HCT116 (cell line): ENCODE measurements at regions not wholly inside any gene's neighbourhood (a gene's known extent, or its start where the extent isn't known, plus 50 kb on each side); places are given as distances from the start of the nearest gene placed in this dataset.

ENCODE experiments used
- ATAC-seq: fragments of 200-7000 bp; cut with Tn5 transposase; 2 replicates; pipeline ENCODE4 v1.9.1; 2020; ENCODE audit warnings: mild to moderate bottlenecking, moderate library complexity
- BruUV-seq: library from RNA; stranded (reverse); fragments of 400-500 nt; replicated peaks from 2 replicates; lab custom pipeline; 2021; lab: Mats Ljungman, UMichigan
- CTCF ChIA-PET: fragments of 300-600 bp; sonication (Branson Sonifier 250); formaldehyde crosslinking; loops from one replicate; lab custom pipeline; 2021; ENCODE audit warnings: antibody characterized with exemption; lab: Charles Lee
- POLR2A ChIA-PET: fragments of 300-600, 350-600 bp; sonication (Branson Sonifier 250); formaldehyde crosslinking; loops from one replicate; lab custom pipeline; 2021; ENCODE audit warnings: antibody characterized with exemption; lab: Charles Lee
- RAD21 ChIA-PET, 2 experiments: fragments of 300-600 bp; sonication (Branson Sonifier 250); formaldehyde crosslinking; loops; one replicate each; lab custom pipeline; 2023; ENCODE audit warnings: low total read pairs in 2 of 2; ENCODE audit not compliant: uncharacterized antibody in 2 of 2, unreplicated experiment in 2 of 2, low non-redundant PET in 1 of 2; lab: Charles Lee
- DNase-seq: peaks from one replicate; pipeline ENCODE4 v3.0.0-alpha.2; 2010; ENCODE audit warnings: low read depth, low spot score
- H2AFZ ChIP-seq: fragments of 200-600 bp; shearing (Covaris generic), sonication (generic); 2 replicates; pipeline ENCODE4 v1.6.1; 2017; ENCODE audit warnings: low read depth, mixed run types, mixed read lengths, antibody characterized with exemption, low read length; ENCODE audit not compliant: poor library complexity, severe bottlenecking
- H3K27ac ChIP-seq: 2 replicates; pipeline ENCODE4 v1.5.1; 2012; ENCODE audit warnings: low read depth, low read length
- H3K27me3 ChIP-seq: fragments of 200-600 bp; sonication (generic); 2 replicates; pipeline ENCODE4 v1.6.1; 2016; ENCODE audit warnings: mixed run types, low read length, mixed read lengths; ENCODE audit not compliant: insufficient read depth
- H3K36me3 ChIP-seq, 2 experiments: fragments of 200-500 bp in 1 of 2; fragments of 200-600 bp in 1 of 2; sonication (Bioruptor generic) in 1 of 2; sonication (generic) in 1 of 2; 2 replicates each; pipeline versions ENCODE4 v1.5.1 to v1.6.1; 2014 to 2016; ENCODE audit warnings: low read length in 2 of 2, inconsistent platforms in 1 of 2, mixed read lengths in 1 of 2, mixed run types in 1 of 2; ENCODE audit not compliant: insufficient read depth in 2 of 2, control insufficient read depth in 1 of 2
- H3K4me1 ChIP-seq, 2 experiments: fragments of 200-600 bp in 1 of 2; sonication (generic) in 1 of 2; 2 replicates each; pipeline versions ENCODE4 v1.5.1 to v1.6.1; 2012 to 2017; ENCODE audit warnings: low read length in 2 of 2, inconsistent platforms in 1 of 2, mild to moderate bottlenecking in 1 of 2, mixed read lengths in 1 of 2, mixed run types in 1 of 2, moderate library complexity in 1 of 2; ENCODE audit not compliant: insufficient read depth in 2 of 2, control insufficient read depth in 1 of 2
- H3K4me2 ChIP-seq: fragments of 200-600 bp; sonication (generic); 2 replicates; pipeline ENCODE4 v1.6.1; 2017; ENCODE audit warnings: mixed run types, low read length, mixed read lengths
- H3K4me3 ChIP-seq, 2 experiments: fragments of 200-600 bp in 1 of 2; sonication (generic) in 1 of 2; replicated peaks in 1 of 2; 2 replicates each; pipeline ENCODE4 v1.5.1; 2011 to 2016; ENCODE audit warnings: low read length in 2 of 2, control low read depth in 1 of 2, low read depth in 1 of 2, mild to moderate bottlenecking in 1 of 2, mixed read lengths in 1 of 2, mixed run types in 1 of 2
- H3K79me2 ChIP-seq: fragments of 200-600 bp; sonication (generic); 2 replicates; pipeline ENCODE4 v1.6.1; 2017; ENCODE audit warnings: mild to moderate bottlenecking, mixed run types, low read length, moderate library complexity, mixed read lengths; ENCODE audit not compliant: insufficient read depth
- H3K9ac ChIP-seq: fragments of 200-600 bp; sonication (generic); 2 replicates; pipeline ENCODE4 v1.6.1; 2016; ENCODE audit warnings: low read length, mixed read lengths
- H3K9me2 ChIP-seq: fragments of 200-600 bp; sonication (generic), shearing (Covaris generic); 2 replicates; pipeline ENCODE4 v1.6.1; 2017; ENCODE audit warnings: mixed run types, mild to moderate bottlenecking, moderate library complexity; ENCODE audit not compliant: insufficient read depth
- H3K9me3 ChIP-seq, 2 experiments: fragments of 200-500 bp in 1 of 2; fragments of 200-600 bp in 1 of 2; sonication (Bioruptor generic) in 1 of 2; sonication (generic) in 1 of 2; 2 replicates each; pipeline ENCODE4 v1.6.1; 2014 to 2017; ENCODE audit warnings: low read length in 2 of 2, mixed read lengths in 2 of 2, inconsistent platforms in 1 of 2, low read depth in 1 of 2, mild to moderate bottlenecking in 1 of 2, mixed run types in 1 of 2, moderate library complexity in 1 of 2; ENCODE audit not compliant: control insufficient read depth in 1 of 2, insufficient read depth in 1 of 2
- H4K20me1 ChIP-seq: fragments of 200-600 bp; sonication (generic), shearing (Covaris generic); 2 replicates; pipeline ENCODE4 v1.6.1; 2017; ENCODE audit warnings: mixed run types, mild to moderate bottlenecking, moderate library complexity; ENCODE audit not compliant: insufficient read depth
- CBX3 ChIP-seq: IDR thresholded peaks from 2 replicates; pipeline ENCODE4 v1.6.1; 2012; ENCODE audit warnings: low read depth
- EGR1 ChIP-seq: IDR thresholded peaks from 2 replicates; pipeline ENCODE4 v1.6.1; 2012; ENCODE audit warnings: low read depth
- ELF1 ChIP-seq: IDR thresholded peaks from 2 replicates; pipeline ENCODE4 v1.6.1; 2012; ENCODE audit warnings: low read depth, borderline replicate concordance
- EZH2phosphoT487 ChIP-seq: fragments of 200-600 bp; IDR thresholded peaks from 2 replicates; pipeline ENCODE4 v1.6.1; 2018; ENCODE audit warnings: antibody characterized with exemption, borderline replicate concordance
- FOSL1 ChIP-seq: IDR thresholded peaks from 2 replicates; pipeline ENCODE4 v1.6.1; 2012; ENCODE audit warnings: low read depth
- JUND ChIP-seq: IDR thresholded peaks from 2 replicates; pipeline ENCODE4 v1.6.1; 2012
- POLR2AphosphoS5 ChIP-seq: IDR thresholded peaks from 2 replicates; pipeline ENCODE4 v1.6.1; 2011; ENCODE audit warnings: mild to moderate bottlenecking, low read depth, low read length, moderate library complexity
- RAD21 ChIP-seq: IDR thresholded peaks from 2 replicates; pipeline ENCODE4 v1.6.1; 2012; ENCODE audit warnings: low read depth, mild to moderate bottlenecking
- SP1 ChIP-seq: IDR thresholded peaks from 2 replicates; pipeline ENCODE4 v1.6.1; 2012; ENCODE audit warnings: low read depth
- SRF ChIP-seq: IDR thresholded peaks from 2 replicates; pipeline ENCODE4 v1.6.1; 2012; ENCODE audit warnings: low read depth
- TCF7L2 ChIP-seq: IDR thresholded peaks from 2 replicates; pipeline ENCODE4 v1.7.0; 2011; ENCODE audit warnings: borderline replicate concordance, inconsistent platforms; ENCODE audit not compliant: insufficient read depth, insufficient read length; ENCODE audit errors: extremely low read depth
- ZFX ChIP-seq: fragments of 450-650 bp; IDR thresholded peaks from 2 replicates; pipeline ENCODE4 v1.6.1; 2017
- ZNF274 ChIP-seq: fragments of 200-500 bp; sonication (Bioruptor generic); IDR thresholded peaks from 2 replicates; pipeline ENCODE4 v1.6.1; 2014; ENCODE audit warnings: mild to moderate bottlenecking, low read depth, low read length, inconsistent platforms
- intact Hi-C: fragments of 100-400 bp; cut with micrococcal nuclease; formaldehyde crosslinking; loops from 2 replicates; pipeline ENCODE4 v1.10.0; 2022
- TF ChIP-seq, protein P1 (sequence below): IDR thresholded peaks from 2 replicates; pipeline ENCODE4 v1.6.1; 2012
- TF ChIP-seq, protein P2 (sequence below): IDR thresholded peaks from 2 replicates; pipeline ENCODE4 v1.6.1; 2012; ENCODE audit warnings: low read depth

DNA sequence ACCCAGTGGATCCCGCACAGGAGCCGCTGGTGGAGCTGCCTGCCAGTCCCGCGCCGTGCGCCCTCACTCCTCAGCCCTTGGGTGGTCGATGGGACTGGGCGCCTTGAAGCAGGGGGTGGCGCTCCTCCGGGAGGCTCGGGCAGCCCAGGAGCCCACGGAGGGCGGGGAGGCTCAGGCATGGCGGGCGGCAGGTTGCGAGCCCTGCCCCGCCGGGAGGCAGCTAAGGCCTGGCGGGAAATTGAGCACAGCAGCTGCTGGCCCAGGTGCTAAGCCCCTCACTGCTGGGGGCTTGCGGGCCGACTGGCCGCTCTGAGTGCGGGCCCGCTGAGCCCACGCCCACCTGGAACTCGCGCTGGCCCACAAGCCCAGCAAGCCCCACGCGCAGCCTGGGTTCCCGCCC lies 127.1 kb upstream of the TMEM164 start:
- Histone ChIP-seq H3K4me1 (no peaks in the 10 kb centered on the region), H3K9ac (no peak overlapping the region), H3K27ac (no peak overlapping the region), H3K79me2 (no peaks in the 10 kb centered on the region), H3K4me2 (no peak overlapping the region), H2AFZ (no peak overlapping the region), H3K4me3 (no peak overlapping the region), H3K36me3 (no peaks in the 10 kb centered on the region), H3K9me3 (no peaks in the 10 kb centered on the region), H4K20me1 (no peaks in the 10 kb centered on the region), H3K27me3 (no peaks in the 10 kb centered on the region), H3K9me2 (no peaks in the 10 kb centered on the region)
- CTCF ChIA-PET = interaction anchor here (5.7 kb wide), 1 partner anchor 15 kb away, joined by 22 read pairs; no protein-coding TSS in a partner anchor
- ATAC-seq (no peak), DNase-seq (no peak)
- POLR2A ChIA-PET = no interaction called here
- RAD21 ChIA-PET = no interaction called here
- no TSS peak for BruUV-seq
- intact Hi-C loops = no loop called here
- TF ChIP-seq TCF7L2 = no peak
- no peak for TF ChIP-seq ZFX
- TF ChIP-seq JUND = no peak
- TF ChIP-seq EZH2phosphoT487 = no peak
- TF ChIP-seq POLR2AphosphoS5 = no peak
- TF ChIP-seq FOSL1 = no peak
- TF ChIP-seq, protein P1, sequence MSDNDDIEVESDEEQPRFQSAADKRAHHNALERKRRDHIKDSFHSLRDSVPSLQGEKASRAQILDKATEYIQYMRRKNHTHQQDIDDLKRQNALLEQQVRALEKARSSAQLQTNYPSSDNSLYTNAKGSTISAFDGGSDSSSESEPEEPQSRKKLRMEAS = no peak
- TF ChIP-seq, protein P2, sequence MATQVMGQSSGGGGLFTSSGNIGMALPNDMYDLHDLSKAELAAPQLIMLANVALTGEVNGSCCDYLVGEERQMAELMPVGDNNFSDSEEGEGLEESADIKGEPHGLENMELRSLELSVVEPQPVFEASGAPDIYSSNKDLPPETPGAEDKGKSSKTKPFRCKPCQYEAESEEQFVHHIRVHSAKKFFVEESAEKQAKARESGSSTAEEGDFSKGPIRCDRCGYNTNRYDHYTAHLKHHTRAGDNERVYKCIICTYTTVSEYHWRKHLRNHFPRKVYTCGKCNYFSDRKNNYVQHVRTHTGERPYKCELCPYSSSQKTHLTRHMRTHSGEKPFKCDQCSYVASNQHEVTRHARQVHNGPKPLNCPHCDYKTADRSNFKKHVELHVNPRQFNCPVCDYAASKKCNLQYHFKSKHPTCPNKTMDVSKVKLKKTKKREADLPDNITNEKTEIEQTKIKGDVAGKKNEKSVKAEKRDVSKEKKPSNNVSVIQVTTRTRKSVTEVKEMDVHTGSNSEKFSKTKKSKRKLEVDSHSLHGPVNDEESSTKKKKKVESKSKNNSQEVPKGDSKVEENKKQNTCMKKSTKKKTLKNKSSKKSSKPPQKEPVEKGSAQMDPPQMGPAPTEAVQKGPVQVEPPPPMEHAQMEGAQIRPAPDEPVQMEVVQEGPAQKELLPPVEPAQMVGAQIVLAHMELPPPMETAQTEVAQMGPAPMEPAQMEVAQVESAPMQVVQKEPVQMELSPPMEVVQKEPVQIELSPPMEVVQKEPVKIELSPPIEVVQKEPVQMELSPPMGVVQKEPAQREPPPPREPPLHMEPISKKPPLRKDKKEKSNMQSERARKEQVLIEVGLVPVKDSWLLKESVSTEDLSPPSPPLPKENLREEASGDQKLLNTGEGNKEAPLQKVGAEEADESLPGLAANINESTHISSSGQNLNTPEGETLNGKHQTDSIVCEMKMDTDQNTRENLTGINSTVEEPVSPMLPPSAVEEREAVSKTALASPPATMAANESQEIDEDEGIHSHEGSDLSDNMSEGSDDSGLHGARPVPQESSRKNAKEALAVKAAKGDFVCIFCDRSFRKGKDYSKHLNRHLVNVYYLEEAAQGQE = no peak
- no peak for TF ChIP-seq ZNF274
- TF ChIP-seq SP1 = no peak
- no peak for TF ChIP-seq RAD21
- TF ChIP-seq EGR1 = no peak
- no peak for TF ChIP-seq SRF
- TF ChIP-seq CBX3 = no peak
- TF ChIP-seq ELF1 = no peak
